ENCODE measurements at regions not wholly inside any gene's neighbourhood (a gene's known extent, or its start where the extent isn't known, plus 50 kb on each side); places are given as distances from the start of the nearest gene placed in this dataset.
"Not testable (repeated sequence)": the region's sequence is repeated elsewhere in the genome, so short reads cannot be mapped to it uniquely, and the experiment has no call there.

DNA sequence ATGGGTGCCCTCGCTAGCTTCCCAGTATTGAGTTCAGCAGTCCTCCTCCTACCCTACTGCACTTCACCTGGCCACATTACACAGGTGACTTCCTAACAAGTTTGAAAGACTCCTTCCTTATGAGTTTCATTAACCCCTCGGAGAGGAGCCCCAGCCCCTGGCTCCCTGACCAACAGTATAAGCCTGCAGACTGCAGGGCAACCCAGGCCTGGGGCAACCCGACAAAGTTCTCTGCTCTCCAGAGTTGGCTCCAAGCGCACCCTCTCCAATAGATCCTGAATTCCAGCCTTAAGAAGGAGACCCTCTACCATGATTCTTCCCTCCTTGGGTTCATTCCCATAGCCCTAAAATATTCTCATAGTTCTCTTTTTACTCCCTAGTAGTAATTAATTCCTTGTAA lies 1162.8 kb upstream of the TMEFF2 start:
- ChIA-PET CTCF (no interaction called here), POLR2A (no interaction called here)
- Histone ChIP-seq H3K9ac (replicated peaks; ENCODE audit: extremely low read depth, insufficient read depth, low read length) (no peak overlapping the region), H2AFZ (ENCODE audit: low read depth, low read length) (no peak overlapping the region), H4K20me1 (replicated peaks; ENCODE audit: control insufficient read depth, extremely low read depth, insufficient read depth, low read length) (no peaks in the 10 kb centered on the region), H3K9me3 (replicated peaks; ENCODE audit: control insufficient read depth, insufficient read depth, low read length) (no peaks in the 10 kb centered on the region), H3K4me1 (ENCODE audit: control insufficient read depth, extremely low read depth, insufficient read depth, low read length) (no peaks in the 10 kb centered on the region), H3K9me1 (replicated peaks; ENCODE audit: control insufficient read depth, extremely low read depth, insufficient read depth, low read length) (no peaks in the 10 kb centered on the region), H3K4me3 (replicated peaks in 1 of 3; ENCODE audit: insufficient read depth in 1 of 3, low read depth in 1 of 3, low read length in 3 of 3) (no peak overlapping the region), H3K27me3 (ENCODE audit: control insufficient read depth in 2 of 2, insufficient read depth in 2 of 2, low read length in 2 of 2) (no peaks in the 10 kb centered on the region), H3K27ac (ENCODE audit: insufficient read depth, low read depth, low read length) (no peak overlapping the region), H3K36me3 (ENCODE audit: control insufficient read depth in 2 of 2, extremely low read depth in 1 of 2, insufficient read depth in 2 of 2, low read length in 2 of 2) (no peaks in the 10 kb centered on the region), H3K79me2 (ENCODE audit: control insufficient read depth, insufficient read depth, low read length) (no peaks in the 10 kb centered on the region), H3K4me2 (ENCODE audit: insufficient read depth, low read length) (no peak overlapping the region)
- dilution Hi-C loops (cut with MboI; ENCODE audit: extremely low pct_ligation_motif_present, low sequenced_read_pairs), result no loop called here
- no peak for FAIRE-seq
- no TSS peak for BruUV-seq (replicated peaks)
- intact Hi-C loops (cut with micrococcal nuclease), result no loop called here
- TF ChIP-seq POLR2AphosphoS5 (IDR thresholded peaks at IDR 0.05; ENCODE audit: insufficient read depth, low read depth, low read length), result no peak
- DNase-seq (ENCODE audit: low read depth, low spot score), result no peak

DNA sequence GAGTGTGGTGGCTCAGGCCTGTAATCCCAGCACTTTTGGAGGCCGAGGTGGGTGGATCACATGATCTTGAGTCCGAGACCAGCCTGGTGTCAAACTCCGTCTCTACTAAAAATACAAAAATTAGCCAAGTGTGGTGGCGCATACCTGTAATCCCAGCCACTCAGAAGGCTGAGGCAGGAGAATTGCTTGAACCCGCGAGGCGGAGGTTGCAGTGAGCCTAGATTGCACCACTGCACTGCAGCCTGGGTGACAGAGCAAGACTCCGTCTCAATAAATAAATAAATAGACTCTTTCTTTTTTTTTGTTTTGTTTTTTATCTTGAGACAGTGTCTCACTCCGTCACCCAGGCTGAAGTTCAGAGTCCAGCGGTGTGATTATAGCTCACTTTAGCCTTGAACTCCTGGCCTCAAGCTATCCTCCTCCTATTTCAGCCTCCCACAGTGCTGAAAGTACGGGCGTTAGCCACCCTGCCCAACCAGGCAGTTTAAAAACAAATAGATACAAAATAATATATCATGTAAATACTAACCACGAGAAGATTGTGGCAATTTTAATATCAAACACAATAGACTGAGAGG lies 1158.0 kb upstream of the TMEFF2 start:
- H3K4me2 ChIP-seq (ENCODE audit: insufficient read depth, low read length); H3K9me1 ChIP-seq (replicated peaks; ENCODE audit: control insufficient read depth, extremely low read depth, insufficient read depth, low read length); H3K79me2 ChIP-seq (ENCODE audit: control insufficient read depth, insufficient read depth, low read length); H3K4me3 ChIP-seq (replicated peaks in 1 of 3; ENCODE audit: insufficient read depth in 1 of 3, low read depth in 1 of 3, low read length in 3 of 3); H3K9ac ChIP-seq (replicated peaks; ENCODE audit: extremely low read depth, insufficient read depth, low read length); dilution Hi-C loops (cut with MboI; ENCODE audit: extremely low pct_ligation_motif_present, low sequenced_read_pairs); BruUV-seq (replicated peaks); DNase-seq (ENCODE audit: low read depth, low spot score); H3K9me3 ChIP-seq (replicated peaks; ENCODE audit: control insufficient read depth, insufficient read depth, low read length); POLR2A ChIA-PET; intact Hi-C loops (cut with micrococcal nuclease); H3K36me3 ChIP-seq (ENCODE audit: control insufficient read depth in 2 of 2, extremely low read depth in 1 of 2, insufficient read depth in 2 of 2, low read length in 2 of 2); H3K27ac ChIP-seq (ENCODE audit: insufficient read depth, low read depth, low read length); CTCF ChIA-PET; H3K27me3 ChIP-seq (ENCODE audit: control insufficient read depth in 2 of 2, insufficient read depth in 2 of 2, low read length in 2 of 2); H4K20me1 ChIP-seq (replicated peaks; ENCODE audit: control insufficient read depth, extremely low read depth, insufficient read depth, low read length); H2AFZ ChIP-seq (ENCODE audit: low read depth, low read length); FAIRE-seq; H3K4me1 ChIP-seq (ENCODE audit: control insufficient read depth, extremely low read depth, insufficient read depth, low read length): not testable (repeated sequence)

Measured in endothelial cell of umbilical vein (primary cell).